ENCODE measurements at regions not wholly inside any gene's neighbourhood (a gene's known extent, or its start where the extent isn't known, plus 50 kb on each side); places are given as distances from the start of the nearest gene placed in this dataset.

- no peaks in the 10 kb centered on the region for H3K27me3 ChIP-seq (ENCODE audit: insufficient read depth, low read length)
- H3K9me2 ChIP-seq (ENCODE audit: low read depth, low read length) = no peaks in the 10 kb centered on the region
- no peaks in the 10 kb centered on the region for H3K4me1 ChIP-seq (ENCODE audit: insufficient read depth, low read length, severe bottlenecking)
- no peak overlapping the region for H3K27ac ChIP-seq (ENCODE audit: low read depth, low read length, poor library complexity, severe bottlenecking)
- no peak overlapping the region for H3K9ac ChIP-seq (ENCODE audit: low read length)
- no peaks in the 10 kb centered on the region for H3K36me3 ChIP-seq (ENCODE audit: insufficient read depth, low read length)
- no peaks in the 10 kb centered on the region for H4K20me1 ChIP-seq (ENCODE audit: insufficient read depth, low read length)
- H3F3A ChIP-seq (ENCODE audit: insufficient read depth, low read length) = no peaks in the 10 kb centered on the region
- no peak for TF ChIP-seq EZH2 (IDR thresholded peaks at IDR 0.05; ENCODE audit: borderline replicate concordance, low read length)
- no peak for TF ChIP-seq CTCF (IDR thresholded peaks at IDR 0.05; ENCODE audit: low read length)
- no peaks in the 10 kb centered on the region for H3K9me3 ChIP-seq (ENCODE audit: low read length)
- H3K79me2 ChIP-seq (ENCODE audit: insufficient read depth, low read length) = no peaks in the 10 kb centered on the region
- no peak overlapping the region for H2AFZ ChIP-seq (ENCODE audit: low read length)
- H3K4me3 ChIP-seq (ENCODE audit: low read depth, low read length, poor library complexity, severe bottlenecking) = no peak overlapping the region
- no peak overlapping the region for H3K4me2 ChIP-seq (ENCODE audit: low read length)
Measured at GRCh38 chr2:49861821-49862220, 707.5 kb upstream of the FSHR start.

GRCh38 chr2:49860834-49861233, 706.5 kb upstream of the FSHR start:
- no peak overlapping the region for H3K4me3 ChIP-seq (ENCODE audit: low read depth, low read length, poor library complexity, severe bottlenecking)
- H2AFZ ChIP-seq (ENCODE audit: low read length) = no peak overlapping the region
- no peak overlapping the region for H3K27ac ChIP-seq (ENCODE audit: low read depth, low read length, poor library complexity, severe bottlenecking)
- H3K36me3 ChIP-seq (ENCODE audit: insufficient read depth, low read length) = no peaks in the 10 kb centered on the region
- H3K4me1 ChIP-seq (ENCODE audit: insufficient read depth, low read length, severe bottlenecking) = no peaks in the 10 kb centered on the region
- H3K27me3 ChIP-seq (ENCODE audit: insufficient read depth, low read length) = no peaks in the 10 kb centered on the region
- TF ChIP-seq EZH2 (IDR thresholded peaks at IDR 0.05; ENCODE audit: borderline replicate concordance, low read length) (no peak), CTCF (IDR thresholded peaks at IDR 0.05; ENCODE audit: low read length) (no peak)
- H4K20me1 ChIP-seq (ENCODE audit: insufficient read depth, low read length) = no peaks in the 10 kb centered on the region
- no peaks in the 10 kb centered on the region for H3K9me3 ChIP-seq (ENCODE audit: low read length)
- H3K79me2 ChIP-seq (ENCODE audit: insufficient read depth, low read length) = no peaks in the 10 kb centered on the region
- no peaks in the 10 kb centered on the region for H3F3A ChIP-seq (ENCODE audit: insufficient read depth, low read length)
- H3K9me2 ChIP-seq (ENCODE audit: low read depth, low read length) = no peaks in the 10 kb centered on the region
- H3K9ac ChIP-seq (ENCODE audit: low read length) = no peak overlapping the region
- no peak overlapping the region for H3K4me2 ChIP-seq (ENCODE audit: low read length)

- TF ChIP-seq CTCF (IDR thresholded peaks at IDR 0.05; ENCODE audit: low read length) (no peak), EZH2 (IDR thresholded peaks at IDR 0.05; ENCODE audit: borderline replicate concordance, low read length) (no peak)
Measured at GRCh38 chr2:49860170-49860569, 705.9 kb upstream of the FSHR start.

More at GRCh38 chr2:49860170-49860569, 705.9 kb upstream of the FSHR start:
- no peak overlapping the region for H3K4me3 ChIP-seq (ENCODE audit: low read depth, low read length, poor library complexity, severe bottlenecking)
- H3K27me3 ChIP-seq (ENCODE audit: insufficient read depth, low read length) = no peaks in the 10 kb centered on the region
- H4K20me1 ChIP-seq (ENCODE audit: insufficient read depth, low read length) = no peaks in the 10 kb centered on the region
- no peaks in the 10 kb centered on the region for H3K36me3 ChIP-seq (ENCODE audit: insufficient read depth, low read length)
- H3K9ac ChIP-seq (ENCODE audit: low read length) = no peak overlapping the region
- no peaks in the 10 kb centered on the region for H3K9me2 ChIP-seq (ENCODE audit: low read depth, low read length)
- H3K9me3 ChIP-seq (ENCODE audit: low read length) = no peaks in the 10 kb centered on the region
- no peak overlapping the region for H3K27ac ChIP-seq (ENCODE audit: low read depth, low read length, poor library complexity, severe bottlenecking)
- H2AFZ ChIP-seq (ENCODE audit: low read length) = no peak overlapping the region
- H3F3A ChIP-seq (ENCODE audit: insufficient read depth, low read length) = no peaks in the 10 kb centered on the region
- H3K4me2 ChIP-seq (ENCODE audit: low read length) = no peak overlapping the region
- H3K79me2 ChIP-seq (ENCODE audit: insufficient read depth, low read length) = no peaks in the 10 kb centered on the region
- no peaks in the 10 kb centered on the region for H3K4me1 ChIP-seq (ENCODE audit: insufficient read depth, low read length, severe bottlenecking)

Measured in OCI-LY1 (cell line).